ENCODE measurements at regions not wholly inside any gene's neighbourhood (a gene's known extent, or its start where the extent isn't known, plus 50 kb on each side); places are given as distances from the start of the nearest gene placed in this dataset.
"Not testable (repeated sequence)": the region's sequence is repeated elsewhere in the genome, so short reads cannot be mapped to it uniquely, and the experiment has no call there.

GRCh38 chr16:88194397-88195268 lies 188.1 kb upstream of the ZNF469 start:
- H3K4me3 ChIP-seq (ENCODE audit: low read depth in 1 of 2, low read length in 2 of 2), result no peak overlapping the region
- H3K9ac ChIP-seq (ENCODE audit: low read length), result no peak overlapping the region
- H3K9me3 ChIP-seq (ENCODE audit: low read length), result no peaks in the 10 kb centered on the region
- H3K4me1 ChIP-seq (ENCODE audit: insufficient read depth, low read length), result no peaks in the 10 kb centered on the region
- no peak overlapping the region for H3K27ac ChIP-seq (ENCODE audit: low read depth, low read length)
- no peaks in the 10 kb centered on the region for H3K36me3 ChIP-seq (ENCODE audit: insufficient read depth, low read length)
- H3K27me3 ChIP-seq (ENCODE audit: control insufficient read depth in 1 of 2, insufficient read depth in 2 of 2, low read length in 2 of 2), result no peaks in the 10 kb centered on the region

DNA sequence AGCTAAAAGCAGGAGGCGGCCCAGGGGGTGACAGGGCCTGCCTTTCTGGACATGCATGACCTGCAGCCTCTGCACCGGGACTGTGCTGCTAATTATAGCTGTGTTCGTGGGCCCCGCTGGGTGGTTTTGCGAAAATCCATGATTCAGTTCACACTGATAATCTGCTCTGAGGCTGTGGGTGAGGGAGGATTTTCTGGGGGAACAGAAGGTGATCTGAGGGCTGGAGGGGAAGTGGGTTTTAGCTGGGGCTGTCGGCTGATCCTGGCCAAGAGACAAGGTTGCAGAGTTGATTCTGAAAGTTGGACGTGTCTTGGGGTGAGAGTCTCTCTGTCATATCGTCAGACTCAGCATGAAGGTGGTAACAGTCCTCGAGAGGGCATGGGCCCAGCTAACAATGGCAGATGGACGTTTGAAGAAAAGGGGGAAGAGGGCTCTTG lies 187.5 kb upstream of the ZNF469 start:
- no peaks in the 10 kb centered on the region for H3K9me3 ChIP-seq (ENCODE audit: low read length)
- no peaks in the 10 kb centered on the region for H3K27me3 ChIP-seq (ENCODE audit: control insufficient read depth in 1 of 2, insufficient read depth in 2 of 2, low read length in 2 of 2)
- H3K9ac ChIP-seq (ENCODE audit: low read length), result no peak overlapping the region
- H3K36me3 ChIP-seq (ENCODE audit: insufficient read depth, low read length), result no peaks in the 10 kb centered on the region
- no peak overlapping the region for H3K4me3 ChIP-seq (ENCODE audit: low read depth in 1 of 2, low read length in 2 of 2)
- no peak overlapping the region for H3K27ac ChIP-seq (ENCODE audit: low read depth, low read length)
- H3K4me1 ChIP-seq (ENCODE audit: insufficient read depth, low read length), result no peaks in the 10 kb centered on the region

- Histone ChIP-seq H3K4me1 (ENCODE audit: insufficient read depth, low read length) (no peaks in the 10 kb centered on the region), H3K4me3 (ENCODE audit: low read depth in 1 of 2, low read length in 2 of 2) (no peak overlapping the region), H3K27me3 (ENCODE audit: control insufficient read depth in 1 of 2, insufficient read depth in 2 of 2, low read length in 2 of 2) (no peaks in the 10 kb centered on the region), H3K9ac (ENCODE audit: low read length) (no peak overlapping the region), H3K36me3 (ENCODE audit: insufficient read depth, low read length) (no peaks in the 10 kb centered on the region), H3K9me3 (ENCODE audit: low read length) (no peaks in the 10 kb centered on the region), H3K27ac (ENCODE audit: low read depth, low read length) (no peak overlapping the region)
These were observed 186.8 kb upstream of the ZNF469 start for GRCh38 chr16:88195911-88196465.

DNA sequence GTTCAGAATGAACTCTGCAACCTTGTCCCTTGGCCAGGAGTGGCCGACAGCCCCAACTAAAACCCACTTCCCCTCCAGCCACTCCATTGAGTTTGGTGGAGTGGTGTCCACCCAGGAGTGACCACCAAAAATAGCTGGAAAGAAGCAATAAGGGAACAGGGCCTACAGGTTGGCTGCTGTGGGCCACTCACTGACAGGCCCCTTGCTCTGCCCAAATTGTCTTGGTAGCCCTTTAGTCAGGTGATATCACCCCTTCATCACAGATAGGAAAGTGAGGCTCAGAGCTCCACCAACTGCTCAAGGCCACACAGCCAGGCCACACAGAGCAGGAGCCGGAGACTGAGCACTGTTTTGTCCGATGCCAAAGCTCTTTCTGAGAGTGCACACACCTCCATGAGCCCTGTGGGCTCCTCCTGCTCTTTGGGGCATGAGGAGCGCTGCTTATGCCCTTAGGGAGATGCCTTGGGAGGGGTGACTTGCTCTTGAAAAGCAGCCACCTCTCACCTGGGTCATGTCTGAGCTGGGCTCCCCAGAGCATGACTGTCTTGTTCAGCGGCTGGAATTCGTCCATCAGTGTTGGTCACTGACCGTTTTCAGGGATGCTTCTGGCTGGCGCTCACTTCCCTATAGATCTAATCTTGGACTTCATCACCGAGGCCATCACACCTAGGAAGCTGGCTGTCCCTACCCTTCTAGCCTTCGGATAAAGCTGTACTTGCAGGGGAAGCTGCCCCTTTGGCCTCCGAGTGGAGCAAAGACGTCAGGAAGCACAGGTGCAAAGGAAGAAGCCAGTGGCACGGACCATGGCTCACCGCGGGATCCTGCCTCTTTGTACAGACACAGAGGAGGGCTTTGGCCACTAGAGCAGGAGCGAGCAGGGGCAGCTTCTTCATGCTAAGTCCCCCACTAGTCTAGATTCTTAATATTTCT lies 186.0 kb upstream of the ZNF469 start:
- Histone ChIP-seq H3K9me3 (ENCODE audit: low read length) (no peaks in the 10 kb centered on the region), H3K4me1 (ENCODE audit: insufficient read depth, low read length) (no peaks in the 10 kb centered on the region), H3K27ac (ENCODE audit: low read depth, low read length) (no peak overlapping the region)

DNA sequence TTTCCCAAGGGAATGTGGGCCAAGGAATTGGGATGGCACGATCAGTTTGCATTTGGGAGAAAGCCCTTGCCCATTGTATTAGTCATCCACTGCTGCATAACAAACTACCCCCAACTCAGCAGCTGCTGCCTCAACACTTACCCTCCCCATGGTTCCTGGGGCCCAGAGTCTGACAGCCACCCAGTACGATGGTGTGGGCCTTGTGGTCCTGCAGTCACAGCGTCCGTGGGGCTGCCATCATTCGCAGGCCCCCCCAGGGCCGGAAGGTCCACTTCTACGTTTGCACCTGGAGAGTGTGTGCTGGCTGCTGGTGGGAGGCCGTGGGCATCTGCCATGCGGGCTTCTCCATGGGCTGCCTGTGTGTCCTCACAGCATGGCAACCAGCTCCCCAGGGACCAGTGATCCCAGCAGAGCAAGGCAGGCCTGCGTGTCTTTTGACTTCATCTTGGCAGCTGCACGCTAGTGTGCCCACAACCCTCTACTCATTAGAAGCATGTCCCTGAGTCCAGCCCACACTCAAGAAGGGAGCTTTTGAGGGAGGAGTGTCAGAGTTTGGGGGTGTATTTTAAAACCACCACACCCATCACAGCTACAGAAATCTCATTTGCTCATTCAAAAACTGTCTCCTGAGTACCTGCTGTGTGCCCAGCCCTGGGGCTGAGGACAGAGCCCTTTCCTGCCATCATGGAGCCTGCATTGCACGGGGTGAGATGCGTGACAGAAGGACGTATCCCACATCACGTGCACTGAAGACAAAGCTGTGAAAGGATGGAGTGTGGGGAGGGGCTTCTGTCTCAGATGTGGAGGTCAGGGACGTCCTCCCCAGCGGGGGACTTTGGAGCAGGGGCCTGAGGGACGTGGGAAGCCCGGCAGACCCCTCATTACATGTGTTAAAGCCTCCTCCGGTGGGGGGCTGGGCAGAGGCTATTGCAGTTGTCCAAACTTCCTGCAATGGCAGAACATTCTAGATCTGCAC lies 185.0 kb upstream of the ZNF469 start:
- Histone ChIP-seq H3K9me3 (ENCODE audit: low read length) (no peaks in the 10 kb centered on the region), H3K9ac (ENCODE audit: low read length) (no peak overlapping the region), H3K4me3 (ENCODE audit: low read depth in 1 of 2, low read length in 2 of 2) (no peak overlapping the region)

More for the DNA sequence above, 186.0 kb upstream of the ZNF469 start:
- no peaks in the 10 kb centered on the region for H3K27me3 ChIP-seq (ENCODE audit: control insufficient read depth in 1 of 2, insufficient read depth in 2 of 2, low read length in 2 of 2)
- H3K9ac ChIP-seq (ENCODE audit: low read length), result no peak overlapping the region
- no peak overlapping the region for H3K4me3 ChIP-seq (ENCODE audit: low read depth in 1 of 2, low read length in 2 of 2)
- H3K36me3 ChIP-seq (ENCODE audit: insufficient read depth, low read length), result no peaks in the 10 kb centered on the region

DNA sequence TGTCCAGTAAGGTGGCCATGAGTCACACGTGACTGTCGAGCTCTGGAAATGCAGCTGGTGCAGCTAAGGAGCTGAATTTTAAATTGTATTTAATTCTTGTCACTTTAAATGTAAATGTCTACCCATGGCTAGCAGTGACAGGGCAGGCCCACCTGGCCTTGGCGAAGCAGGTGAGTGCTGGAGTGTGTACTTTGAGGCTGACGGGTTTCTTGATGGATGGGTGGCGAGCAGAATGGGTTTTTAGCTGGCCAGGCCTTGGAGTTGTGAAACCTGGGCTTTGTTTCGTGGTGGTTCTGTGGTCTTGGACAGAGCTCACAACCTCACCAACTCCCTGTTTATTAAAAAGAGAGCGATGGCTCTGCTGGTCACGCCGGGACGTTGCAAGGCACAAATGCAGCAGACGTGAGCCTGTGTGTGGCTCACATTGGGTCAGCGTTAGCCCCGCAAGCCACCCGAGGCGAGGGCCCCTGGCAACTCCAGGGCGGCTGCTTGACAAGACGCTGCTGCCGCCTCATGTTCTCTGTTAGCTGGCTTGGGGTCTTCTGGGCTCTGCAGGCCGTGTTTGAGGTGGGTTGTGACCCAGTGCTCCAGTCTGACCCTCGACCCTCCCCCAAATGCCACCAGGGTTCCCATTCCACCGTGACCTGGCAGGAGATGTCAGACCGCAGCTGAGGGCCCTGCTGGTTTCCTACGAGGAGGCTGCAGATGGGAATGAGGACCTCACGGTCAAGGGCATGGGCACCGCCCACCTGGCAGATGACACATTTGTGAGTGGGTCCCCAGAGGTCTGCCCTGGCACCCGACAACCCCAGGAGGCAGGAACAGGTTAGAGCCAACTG lies 184.1 kb upstream of the ZNF469 start:
- not testable (repeated sequence) for H3K27ac ChIP-seq (ENCODE audit: low read depth, low read length); H3K4me3 ChIP-seq (ENCODE audit: low read depth in 1 of 2, low read length in 2 of 2); H3K9ac ChIP-seq (ENCODE audit: low read length); H3K4me1 ChIP-seq (ENCODE audit: insufficient read depth, low read length); H3K36me3 ChIP-seq (ENCODE audit: insufficient read depth, low read length); H3K27me3 ChIP-seq (ENCODE audit: control insufficient read depth in 1 of 2, insufficient read depth in 2 of 2, low read length in 2 of 2); H3K9me3 ChIP-seq (ENCODE audit: low read length)

More for the DNA sequence above, 185.0 kb upstream of the ZNF469 start:
- Histone ChIP-seq H3K4me1 (ENCODE audit: insufficient read depth, low read length) (no peaks in the 10 kb centered on the region), H3K27me3 (ENCODE audit: control insufficient read depth in 1 of 2, insufficient read depth in 2 of 2, low read length in 2 of 2) (no peaks in the 10 kb centered on the region), H3K36me3 (ENCODE audit: insufficient read depth, low read length) (no peaks in the 10 kb centered on the region), H3K27ac (ENCODE audit: low read depth, low read length) (no peak overlapping the region)

- H3K9ac ChIP-seq (ENCODE audit: low read length); H3K9me3 ChIP-seq (ENCODE audit: low read length); H3K36me3 ChIP-seq (ENCODE audit: insufficient read depth, low read length); H3K27me3 ChIP-seq (ENCODE audit: control insufficient read depth in 1 of 2, insufficient read depth in 2 of 2, low read length in 2 of 2); H3K4me1 ChIP-seq (ENCODE audit: insufficient read depth, low read length); H3K4me3 ChIP-seq (ENCODE audit: low read depth in 1 of 2, low read length in 2 of 2); H3K27ac ChIP-seq (ENCODE audit: low read depth, low read length): not testable (repeated sequence)
These were observed 183.2 kb upstream of the ZNF469 start for GRCh38 chr16:88199296-88200153.

DNA sequence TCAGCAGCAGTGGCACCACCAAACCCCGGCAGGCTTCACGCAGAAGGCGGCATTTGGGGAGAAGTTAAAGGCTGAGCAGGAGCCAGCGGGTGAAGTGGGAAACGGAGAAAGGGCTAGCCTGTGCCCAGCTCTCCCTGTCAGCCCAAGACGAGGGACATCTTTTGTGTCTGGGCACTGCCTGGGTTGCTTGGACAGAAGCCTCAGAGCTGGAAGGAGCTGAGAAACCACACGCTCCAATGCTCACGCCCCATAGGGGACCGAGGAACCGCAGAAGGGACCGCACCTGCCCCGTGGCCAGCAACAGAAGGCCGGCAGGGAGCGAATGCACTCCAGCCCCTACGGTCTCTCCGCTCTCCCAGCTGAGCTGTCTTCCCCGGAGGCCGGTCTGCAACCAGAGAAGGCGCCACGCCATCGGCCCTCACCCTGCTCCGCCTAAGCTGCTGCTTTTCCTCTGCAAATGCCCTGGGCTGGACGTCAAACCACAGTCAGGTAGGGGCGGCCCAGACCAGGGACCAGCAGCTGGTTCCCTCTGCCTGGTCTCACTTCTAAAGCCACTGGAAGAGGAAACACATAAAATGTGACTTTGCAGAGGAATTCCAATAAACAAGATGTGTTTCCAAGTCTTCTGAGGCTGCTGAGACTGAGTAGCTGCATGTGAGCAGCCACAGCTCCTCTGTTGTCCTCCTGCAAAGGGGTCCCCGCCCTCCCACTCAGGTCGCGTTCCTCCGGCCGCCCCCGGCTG lies 182.4 kb upstream of the ZNF469 start:
- H3K27ac ChIP-seq (ENCODE audit: low read depth, low read length); H3K4me3 ChIP-seq (ENCODE audit: low read depth in 1 of 2, low read length in 2 of 2); H3K27me3 ChIP-seq (ENCODE audit: control insufficient read depth in 1 of 2, insufficient read depth in 2 of 2, low read length in 2 of 2); H3K36me3 ChIP-seq (ENCODE audit: insufficient read depth, low read length); H3K9ac ChIP-seq (ENCODE audit: low read length); H3K4me1 ChIP-seq (ENCODE audit: insufficient read depth, low read length); H3K9me3 ChIP-seq (ENCODE audit: low read length): not testable (repeated sequence)

DNA sequence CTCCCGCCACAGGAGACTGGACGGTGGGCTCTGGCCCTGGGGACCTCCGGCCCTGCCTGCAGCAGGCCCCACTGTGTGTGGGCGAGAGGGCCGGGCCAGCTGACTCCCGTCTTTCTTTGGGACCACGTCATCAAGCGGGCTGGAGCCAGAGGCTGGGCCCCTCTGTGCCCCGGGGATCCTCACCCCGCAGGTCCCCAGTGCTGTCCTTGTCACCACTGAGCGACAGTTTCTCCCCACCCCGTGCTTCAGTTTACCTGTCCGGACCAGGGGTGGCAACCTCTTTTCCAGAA lies 181.9 kb upstream of the ZNF469 start:
- no peak overlapping the region for H3K9ac ChIP-seq (ENCODE audit: low read length)
- no peak overlapping the region for H3K27ac ChIP-seq (ENCODE audit: low read depth, low read length)
- no peaks in the 10 kb centered on the region for H3K36me3 ChIP-seq (ENCODE audit: insufficient read depth, low read length)
- no peaks in the 10 kb centered on the region for H3K27me3 ChIP-seq (ENCODE audit: control insufficient read depth in 1 of 2, insufficient read depth in 2 of 2, low read length in 2 of 2)
- H3K9me3 ChIP-seq (ENCODE audit: low read length), result no peaks in the 10 kb centered on the region
- no peaks in the 10 kb centered on the region for H3K4me1 ChIP-seq (ENCODE audit: insufficient read depth, low read length)
- H3K4me3 ChIP-seq (ENCODE audit: low read depth in 1 of 2, low read length in 2 of 2), result no peak overlapping the region

Data from muscle layer of colon (tissue), 2 donors.